ENCODE measurements at regions not wholly inside any gene's neighbourhood (a gene's known extent, or its start where the extent isn't known, plus 50 kb on each side); places are given as distances from the start of the nearest gene placed in this dataset.

DNA sequence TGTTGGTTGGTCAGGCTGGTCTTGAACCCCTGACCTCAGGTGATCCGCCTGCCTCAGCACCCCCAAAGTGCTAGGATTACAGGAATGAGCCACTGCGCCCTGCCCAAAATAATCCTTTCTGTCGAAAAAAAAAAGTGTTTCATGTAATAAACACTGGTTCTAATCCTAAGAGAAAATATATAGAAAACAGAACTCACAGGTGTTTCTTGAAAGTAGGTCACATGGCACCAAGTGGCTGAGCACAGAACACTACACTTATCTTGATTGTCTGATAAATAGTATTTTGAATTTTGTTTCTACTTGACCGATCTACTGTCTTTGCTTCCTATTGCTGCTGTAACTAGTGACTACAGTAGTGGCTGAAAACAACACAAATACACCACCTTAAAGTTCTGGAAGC lies 87.6 kb upstream of the SOD1 start:
- in situ Hi-C loops (cut with MboI; ENCODE audit: low pct_unique_long_range_greater_than_20kb, low sequenced_read_pairs): no loop called here
- no peak for DNase-seq

DNA sequence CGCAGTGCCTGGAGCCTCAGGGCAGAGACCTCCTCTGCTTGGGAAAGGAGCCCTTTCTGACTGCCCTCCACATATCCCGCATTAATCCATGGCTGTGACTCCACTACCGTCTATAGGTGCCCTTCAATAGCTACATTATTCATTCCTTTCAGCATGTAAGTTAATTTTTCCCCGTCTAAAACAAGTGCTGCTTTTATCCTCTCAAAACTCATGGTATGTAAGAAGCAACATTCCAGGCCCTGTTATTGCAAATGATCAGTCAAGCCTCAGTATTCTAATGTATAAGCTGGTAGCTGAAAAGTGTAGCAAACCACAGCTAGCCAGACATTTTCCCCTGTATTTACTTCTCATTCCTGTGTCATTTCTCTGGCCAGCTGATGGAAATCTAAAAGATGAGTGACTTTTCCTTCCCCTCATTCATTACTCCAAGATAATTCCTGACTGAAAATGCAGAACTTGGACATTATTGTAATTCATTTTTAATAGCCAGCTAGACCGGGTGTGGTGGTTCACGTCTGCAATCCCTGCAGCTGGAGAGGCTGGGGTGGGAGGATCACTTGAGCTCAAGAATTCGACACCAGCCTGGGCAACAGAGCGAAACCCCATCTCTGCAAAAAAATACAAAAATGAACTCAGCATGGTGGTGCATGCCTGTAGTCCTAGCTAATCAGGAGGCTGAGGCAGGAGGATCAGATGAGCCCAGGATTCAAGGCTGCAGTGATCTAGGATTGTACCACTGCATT lies 88.5 kb upstream of the SOD1 start:
- DNase-seq: no peak
- in situ Hi-C loops (cut with MboI; ENCODE audit: low pct_unique_long_range_greater_than_20kb, low sequenced_read_pairs): no loop called here

GRCh38 chr21:31566611-31567010 lies 92.9 kb upstream of the SOD1 start:
- no peak for DNase-seq

DNA sequence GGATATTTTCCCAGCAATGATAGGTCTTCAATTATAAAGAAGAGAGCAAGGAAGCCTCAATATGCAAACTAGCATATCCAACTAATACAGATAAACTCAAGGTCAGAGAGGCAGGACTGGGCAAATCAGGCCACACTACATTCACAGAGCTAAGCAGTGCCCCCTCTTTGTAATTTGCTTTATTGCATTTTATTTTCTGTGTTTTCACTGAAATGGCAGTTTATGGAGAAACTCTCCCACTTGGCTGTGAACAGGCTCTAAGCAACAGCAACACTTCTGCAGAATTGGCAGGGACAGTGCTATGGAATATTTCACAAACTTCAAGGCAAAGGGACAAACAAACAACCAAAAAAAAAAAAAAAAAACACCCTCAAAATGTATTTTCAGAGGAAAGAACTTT lies 93.4 kb upstream of the SOD1 start:
- in situ Hi-C loops (cut with MboI; ENCODE audit: low pct_unique_long_range_greater_than_20kb, low sequenced_read_pairs): no loop called here
- DNase-seq: no peak

More at GRCh38 chr21:31566611-31567010, 92.9 kb upstream of the SOD1 start:
- in situ Hi-C loops (cut with MboI; ENCODE audit: low pct_unique_long_range_greater_than_20kb, low sequenced_read_pairs): no loop called here

DNA sequence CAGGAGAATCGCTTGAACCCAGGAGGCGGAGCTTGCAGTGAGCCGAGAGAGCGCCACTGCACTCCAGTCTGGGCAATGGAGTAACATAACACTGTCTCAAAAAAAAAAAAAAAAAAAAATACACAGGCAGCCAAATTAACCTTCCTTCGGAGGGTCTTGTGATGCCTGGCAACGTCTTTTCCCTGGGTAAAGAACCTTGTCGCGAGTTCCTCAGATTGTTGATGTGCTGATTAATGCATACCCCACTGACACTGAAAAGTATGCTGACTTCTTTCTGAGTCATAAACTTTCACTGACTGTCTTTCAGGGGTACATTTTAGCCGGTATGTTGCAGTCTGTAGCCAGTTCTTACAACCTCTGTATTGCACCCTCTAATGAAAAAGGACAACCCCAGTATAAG lies 95.1 kb upstream of the SOD1 start:
- in situ Hi-C loops (cut with MboI; ENCODE audit: low pct_unique_long_range_greater_than_20kb, low sequenced_read_pairs): no loop called here
- no peak for DNase-seq

DNA sequence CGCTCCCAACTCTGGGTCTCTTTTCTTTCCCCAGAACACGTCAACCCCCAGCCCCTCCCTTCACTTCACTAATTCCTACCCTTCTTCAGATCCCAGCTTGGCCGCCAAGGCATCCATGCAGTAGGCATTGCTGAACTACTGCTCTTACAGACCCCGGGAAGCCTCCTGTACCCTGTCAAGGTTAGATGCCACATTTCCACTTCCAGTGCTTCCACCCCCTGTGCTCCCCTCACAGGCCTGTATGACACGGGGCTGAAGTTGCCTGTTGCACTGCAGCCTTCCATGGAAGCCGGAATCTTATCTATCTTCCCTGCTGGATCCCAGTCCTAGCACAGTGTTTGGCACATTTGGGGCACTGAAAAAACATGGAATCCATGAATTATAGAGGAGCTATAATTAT lies 99.0 kb upstream of the SOD1 start:
- no peak for DNase-seq
- in situ Hi-C loops (cut with MboI; ENCODE audit: low pct_unique_long_range_greater_than_20kb, low sequenced_read_pairs): no loop called here

- no peak for DNase-seq
- in situ Hi-C loops (cut with MboI; ENCODE audit: low pct_unique_long_range_greater_than_20kb, low sequenced_read_pairs): no loop called here
Observed at GRCh38 chr21:31559368-31560119, 99.9 kb upstream of the SOD1 start.

- no peak for DNase-seq
- in situ Hi-C loops (cut with MboI; ENCODE audit: low pct_unique_long_range_greater_than_20kb, low sequenced_read_pairs): no loop called here
Observed at GRCh38 chr21:31558962-31559367, 100.5 kb upstream of the SOD1 start.

- DNase-seq: no peak
- in situ Hi-C loops (cut with MboI; ENCODE audit: low pct_unique_long_range_greater_than_20kb, low sequenced_read_pairs): no loop called here
Observed at GRCh38 chr21:31558189-31558961, 101.1 kb upstream of the SOD1 start.

DNA sequence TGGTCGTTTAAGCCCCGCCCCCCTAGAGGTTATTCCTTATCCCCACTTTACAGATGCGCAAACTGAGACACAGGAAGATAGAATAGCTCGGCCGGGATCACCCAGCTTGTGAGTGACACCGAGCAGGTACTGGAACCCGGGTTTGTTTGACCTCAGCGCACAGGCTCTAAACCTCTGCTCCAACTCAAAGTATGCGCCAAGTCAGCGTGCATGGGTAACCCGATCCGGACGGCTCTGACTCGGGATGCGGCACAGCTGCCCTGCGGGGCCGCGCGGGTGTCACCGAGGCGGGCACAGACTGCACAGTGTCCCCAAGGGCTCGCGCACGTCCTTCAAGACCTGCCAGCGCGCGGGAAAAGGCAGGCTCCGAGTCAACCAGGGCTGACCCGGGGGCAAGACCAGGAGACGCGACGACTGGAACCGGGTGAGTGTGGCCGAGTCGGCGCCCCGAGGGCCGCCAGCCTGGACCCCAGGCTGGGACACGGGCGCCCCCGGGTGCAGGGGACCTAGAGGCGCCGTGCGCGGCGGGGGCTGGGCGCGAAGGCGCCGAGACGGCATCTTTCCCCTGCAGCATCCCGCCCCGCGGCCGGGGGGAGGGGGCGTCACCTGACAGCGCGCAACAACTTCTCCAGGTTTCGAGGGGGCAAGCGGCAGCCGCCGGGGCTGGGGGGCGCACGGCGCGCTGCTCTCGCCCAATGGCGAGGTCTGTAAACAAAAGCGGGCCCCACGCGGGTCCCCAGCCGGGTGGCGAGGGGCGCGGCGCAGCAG lies 101.9 kb upstream of the SOD1 start:
- in situ Hi-C loops (cut with MboI; ENCODE audit: low pct_unique_long_range_greater_than_20kb, low sequenced_read_pairs): no loop called here
- no peak for DNase-seq

DNA sequence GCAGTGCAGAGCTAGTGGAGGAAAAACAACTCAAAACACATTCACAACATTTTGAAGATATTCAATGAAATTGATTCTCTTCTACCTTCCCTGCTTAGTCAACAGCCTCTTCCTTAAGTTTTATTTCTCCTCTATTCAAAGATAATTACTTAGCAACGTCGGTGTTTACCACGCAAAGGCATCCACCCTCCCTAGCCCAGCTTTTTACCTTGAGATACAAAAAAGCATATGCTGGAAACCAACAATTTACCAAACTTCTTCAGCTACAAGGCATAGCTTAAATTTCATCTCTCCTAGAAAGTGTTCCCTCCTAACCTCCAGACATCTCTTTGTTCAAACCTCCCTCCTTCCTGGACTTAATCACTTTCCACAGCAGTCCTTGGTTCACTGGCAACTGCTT lies 102.8 kb upstream of the SOD1 start:
- in situ Hi-C loops (cut with MboI; ENCODE audit: low pct_unique_long_range_greater_than_20kb, low sequenced_read_pairs): no loop called here
- no peak for DNase-seq

GRCh38 chr21:31555741-31556191 lies 103.7 kb upstream of the SOD1 start:
- in situ Hi-C loops (cut with MboI; ENCODE audit: low pct_unique_long_range_greater_than_20kb, low sequenced_read_pairs): no loop called here
- DNase-seq: no peak

DNA sequence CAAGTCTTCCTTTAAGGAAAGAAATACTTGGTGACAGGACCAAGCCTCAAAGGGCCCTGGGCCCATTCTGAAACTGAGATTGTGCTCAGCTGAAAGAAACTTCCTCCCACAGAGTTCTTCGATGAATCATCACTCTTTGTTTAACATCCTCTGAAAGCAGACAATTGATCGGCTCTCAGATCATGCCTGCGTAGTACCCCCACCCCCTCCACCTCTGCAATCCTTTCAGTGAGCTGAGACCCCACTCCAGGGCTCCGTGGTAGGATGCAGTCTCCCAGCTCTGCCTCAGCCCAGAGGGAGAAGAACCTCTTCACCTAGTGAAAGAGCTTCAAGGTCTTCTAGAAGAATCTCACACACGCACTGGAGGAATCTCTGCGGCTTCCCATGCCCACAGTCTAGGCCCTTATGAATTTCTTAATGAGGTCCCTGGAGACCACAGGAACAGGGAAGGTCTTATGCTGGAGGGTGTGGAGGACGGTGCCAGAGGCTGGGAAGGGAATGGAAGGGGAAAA lies 104.9 kb upstream of the SOD1 start:
- no peak for DNase-seq
- in situ Hi-C loops (cut with MboI; ENCODE audit: low pct_unique_long_range_greater_than_20kb, low sequenced_read_pairs): no loop called here

- no peak for DNase-seq
Observed at GRCh38 chr21:31553926-31554325, 105.6 kb upstream of the SOD1 start.

DNA sequence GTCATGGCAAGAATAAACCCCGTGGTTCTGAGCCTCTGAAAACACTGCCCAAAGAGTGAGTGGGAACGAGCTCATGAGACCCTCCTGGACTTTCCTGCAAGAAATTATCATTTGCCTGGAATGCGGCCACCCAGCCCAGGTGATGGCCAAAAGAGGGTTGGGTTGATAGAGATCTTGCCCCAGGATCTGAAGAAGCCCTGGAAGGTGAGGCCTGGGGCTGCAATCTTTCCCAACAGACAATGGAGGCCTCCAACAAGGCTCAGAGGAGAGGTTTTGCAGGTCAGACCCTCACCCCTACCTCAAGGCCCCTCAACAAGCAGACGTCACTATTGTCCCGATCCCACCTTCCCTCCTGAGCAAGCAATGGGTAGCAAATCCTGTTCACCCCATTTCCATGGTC lies 106.0 kb upstream of the SOD1 start:
- no peak for DNase-seq
- in situ Hi-C loops (cut with MboI; ENCODE audit: low pct_unique_long_range_greater_than_20kb, low sequenced_read_pairs): no loop called here

More at GRCh38 chr21:31553926-31554325, 105.6 kb upstream of the SOD1 start:
- in situ Hi-C loops (cut with MboI; ENCODE audit: low pct_unique_long_range_greater_than_20kb, low sequenced_read_pairs): no loop called here

DNA sequence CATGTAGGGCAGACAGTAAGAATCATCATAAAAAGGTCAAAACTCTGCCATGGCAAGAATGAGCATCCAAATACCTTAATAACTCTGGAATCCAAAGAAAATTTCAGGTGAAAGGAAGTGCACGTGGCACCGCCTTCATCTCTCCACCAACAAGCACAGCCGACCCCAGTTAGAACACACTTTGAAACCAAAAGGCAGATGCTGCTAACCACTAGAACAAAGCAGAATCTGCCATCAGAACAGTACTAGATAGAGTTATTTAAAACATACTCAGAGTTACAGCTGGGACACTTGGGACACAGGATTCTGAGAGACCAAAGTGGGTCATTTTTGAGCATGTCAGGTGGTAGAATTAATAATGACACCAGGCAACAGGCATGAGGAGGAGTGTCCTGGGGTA lies 106.7 kb upstream of the SOD1 start:
- in situ Hi-C loops (cut with MboI; ENCODE audit: low pct_unique_long_range_greater_than_20kb, low sequenced_read_pairs): no loop called here
- no peak for DNase-seq

- in situ Hi-C loops (cut with MboI; ENCODE audit: low pct_unique_long_range_greater_than_20kb, low sequenced_read_pairs): no loop called here
- no peak for DNase-seq
Observed at GRCh38 chr21:31550070-31550469, 109.4 kb upstream of the SOD1 start.

- no peak for DNase-seq
- in situ Hi-C loops (cut with MboI; ENCODE audit: low pct_unique_long_range_greater_than_20kb, low sequenced_read_pairs): no loop called here
Observed at GRCh38 chr21:31548688-31549087, 110.8 kb upstream of the SOD1 start.
